ENCODE measurements at regions not wholly inside any gene's neighbourhood (a gene's known extent, or its start where the extent isn't known, plus 50 kb on each side); places are given as distances from the start of the nearest gene placed in this dataset.
"Not testable (repeated sequence)": the region's sequence is repeated elsewhere in the genome, so short reads cannot be mapped to it uniquely, and the experiment has no call there.

DNA sequence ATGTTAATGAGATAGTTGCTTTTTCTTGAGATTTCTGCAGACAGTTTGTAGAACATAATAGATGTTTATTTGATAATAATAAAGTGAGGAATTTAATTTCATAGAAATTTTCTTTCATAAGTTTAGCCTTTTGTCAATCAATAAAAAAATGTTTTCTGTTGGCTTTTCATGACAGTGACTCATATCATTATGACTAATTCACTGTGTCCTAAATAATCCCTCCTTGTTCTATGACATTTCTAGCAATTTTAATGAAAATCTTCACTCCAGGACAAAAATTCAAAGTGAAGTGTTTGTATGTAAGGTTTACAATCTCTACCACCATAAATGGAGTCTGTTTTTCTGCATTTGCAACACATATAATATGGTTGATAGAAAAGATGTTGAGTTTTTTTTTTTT is 109.9 kb downstream of the UTRN start:
- peak in 1 of 2 donors; percentile 51 for DNase-seq (ENCODE audit: low read depth in 2 of 2)

DNA sequence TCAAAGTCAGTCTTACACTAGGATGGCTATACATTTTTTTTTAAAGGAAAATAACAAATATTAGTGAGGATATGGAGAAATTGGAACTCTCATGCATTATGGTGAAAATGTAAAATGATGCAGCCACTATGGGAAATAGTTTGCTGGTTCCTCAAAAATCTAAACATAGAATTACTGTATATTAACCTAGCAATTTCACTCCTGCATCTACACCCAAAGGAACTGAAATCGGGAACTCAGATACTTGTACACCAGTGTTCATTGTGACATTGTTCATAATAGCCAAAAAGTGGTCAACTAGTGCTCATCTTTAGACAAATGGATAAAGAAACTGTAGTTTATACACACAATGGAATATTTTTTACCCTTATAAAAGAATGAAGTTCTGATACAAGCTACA is 110.7 kb downstream of the UTRN start:
- DNase-seq (ENCODE audit: low read depth in 2 of 2) = no peak

DNA sequence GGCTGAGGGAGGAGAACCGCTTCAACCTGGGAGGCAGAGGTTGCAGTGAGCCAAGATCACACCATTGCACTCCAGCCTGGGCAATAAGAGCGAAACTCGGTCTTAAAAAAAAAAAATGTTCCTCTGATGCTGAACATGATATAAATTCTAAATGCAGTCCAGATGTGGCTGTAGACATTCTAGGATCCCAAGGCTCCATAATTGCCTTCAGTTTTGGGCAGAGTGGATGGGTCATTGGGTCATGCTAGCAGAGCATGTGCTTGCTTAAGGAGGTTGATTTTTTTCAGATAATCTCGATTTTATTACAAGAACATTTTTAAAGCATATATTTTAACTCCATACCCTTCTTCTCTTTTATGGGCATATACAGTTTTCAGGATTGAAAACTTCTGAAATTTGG is 112.0 kb downstream of the UTRN start:
- no peak for DNase-seq (ENCODE audit: low read depth in 2 of 2)

DNA sequence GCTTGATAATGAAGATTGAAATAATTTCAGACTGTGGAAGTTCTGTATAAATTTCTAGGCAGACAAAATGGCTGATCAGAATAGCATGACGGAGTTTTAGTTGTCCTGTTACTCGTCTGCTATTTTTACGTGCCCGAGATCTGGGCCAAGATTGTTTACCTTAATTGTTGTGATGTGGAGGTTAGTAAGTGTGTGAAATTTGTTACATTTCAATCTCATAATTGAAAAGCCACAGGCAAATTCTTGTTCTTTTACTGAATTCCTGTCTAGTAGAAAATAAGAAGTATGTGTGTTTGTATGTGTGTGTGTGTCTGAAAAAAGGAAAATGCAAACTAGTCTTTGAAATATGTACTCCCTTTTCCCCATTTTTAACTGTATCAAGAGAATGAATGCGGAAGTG is 115.2 kb downstream of the UTRN start:
- DNase-seq (ENCODE audit: low read depth in 2 of 2) = no peak

DNA sequence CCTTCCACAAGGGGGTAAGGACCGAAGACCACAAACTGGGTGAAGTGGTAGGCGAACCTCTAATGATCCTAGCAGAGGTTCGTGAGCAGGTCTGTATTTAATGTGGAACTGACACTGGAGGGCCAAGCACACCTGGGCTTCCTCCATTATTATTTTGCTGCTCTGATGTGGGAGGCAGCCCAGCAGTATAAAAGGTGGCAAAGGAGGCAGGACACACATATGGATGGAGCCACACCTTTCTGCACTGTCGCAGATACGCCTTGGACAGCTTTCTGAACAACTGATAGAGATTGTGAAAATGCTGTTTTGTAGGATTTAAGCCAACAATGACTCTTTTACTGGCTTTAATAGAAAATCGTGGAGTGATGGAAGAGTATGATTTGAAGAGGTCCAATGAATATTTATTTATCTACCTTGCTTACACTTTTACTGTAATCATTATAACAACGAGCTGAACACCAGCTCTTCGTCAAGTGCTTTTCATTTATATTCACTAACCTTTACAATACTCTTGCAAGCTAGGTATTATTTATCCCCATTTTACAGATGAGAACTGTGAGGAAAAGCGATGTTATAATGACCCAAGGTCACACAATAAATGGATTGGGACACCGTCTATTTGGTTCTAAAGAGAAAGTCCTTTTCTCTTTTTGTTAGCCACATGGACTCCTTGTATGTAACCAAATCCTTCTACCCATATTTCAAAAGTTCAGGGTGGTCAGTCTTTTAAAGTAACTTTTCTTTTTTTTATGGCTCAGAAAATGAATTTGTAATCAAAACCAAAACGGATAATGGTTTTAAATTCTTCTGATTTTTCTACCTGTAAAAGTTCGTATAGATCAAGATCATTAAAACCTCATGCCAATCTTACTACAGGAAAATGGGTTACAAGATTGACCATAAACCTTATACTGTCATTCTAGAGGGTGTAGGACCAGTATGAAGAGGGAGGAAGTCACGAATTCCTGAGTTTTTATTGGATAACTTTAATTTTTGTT is 116.9 kb downstream of the UTRN start:
- no peak for DNase-seq (ENCODE audit: low read depth in 2 of 2)

DNA sequence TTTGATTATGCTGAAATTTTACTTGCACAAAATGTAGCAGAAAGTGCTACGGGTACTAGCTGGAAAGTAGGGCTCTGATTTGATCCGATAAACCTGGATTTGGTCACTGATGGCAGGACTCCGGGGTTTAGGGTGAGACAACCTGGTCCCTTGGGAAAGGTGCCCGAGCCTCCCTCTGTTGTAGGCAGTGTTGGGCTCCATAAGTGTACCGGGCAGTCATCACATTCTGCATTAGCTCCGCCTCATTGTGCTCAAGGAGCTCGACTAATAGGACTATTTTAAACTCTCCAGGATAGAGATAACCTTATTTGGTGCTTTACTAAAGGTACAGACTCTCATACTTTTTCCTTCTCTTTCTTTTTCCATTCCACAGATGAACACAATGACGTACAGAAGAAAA is 117.6 kb downstream of the UTRN start:
- DNase-seq (ENCODE audit: low read depth in 2 of 2) = no peak

DNA sequence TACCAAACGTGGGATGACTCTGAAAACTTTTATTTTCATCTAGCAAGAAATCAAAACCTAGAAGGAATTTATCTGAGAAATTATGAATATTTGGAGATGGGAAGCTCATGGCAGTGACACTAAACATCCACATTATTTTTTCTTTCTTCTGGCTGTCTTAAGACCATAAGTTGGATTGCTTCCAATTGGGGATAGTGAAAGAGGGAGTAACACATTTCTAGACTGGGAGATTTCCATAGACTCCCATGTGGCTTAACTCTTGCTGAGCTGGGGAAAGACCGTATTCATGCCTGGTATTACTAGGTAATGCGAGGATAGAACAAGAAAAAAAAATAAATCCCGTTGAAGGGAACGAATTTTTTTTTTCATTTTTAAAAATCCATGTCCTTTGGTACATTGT is 120.0 kb downstream of the UTRN start:
- peak in 1 of 2 donors; percentile 29 for DNase-seq (ENCODE audit: low read depth in 2 of 2)

DNA sequence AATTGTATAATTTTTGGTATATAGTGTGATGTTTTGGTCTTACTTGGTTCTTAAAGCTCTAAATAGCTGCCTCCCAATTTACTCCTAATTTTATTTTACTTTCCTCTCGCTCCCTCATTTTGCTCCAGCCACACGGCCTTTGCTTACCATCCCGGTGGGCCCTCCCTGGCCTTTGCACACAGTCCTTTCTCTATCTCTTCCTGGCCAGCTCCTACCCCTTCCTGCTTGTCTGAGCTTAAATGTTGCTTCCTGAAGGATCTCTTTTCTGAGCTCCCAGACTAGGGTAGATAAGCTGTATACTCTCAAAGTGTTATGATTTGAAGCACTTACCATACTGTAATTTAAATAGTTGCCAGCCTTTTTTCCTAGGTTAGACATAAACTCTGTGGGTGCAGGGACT is 121.7 kb downstream of the UTRN start:
- peak; percentile 53 to 54 for DNase-seq (ENCODE audit: low read depth in 2 of 2)

DNA sequence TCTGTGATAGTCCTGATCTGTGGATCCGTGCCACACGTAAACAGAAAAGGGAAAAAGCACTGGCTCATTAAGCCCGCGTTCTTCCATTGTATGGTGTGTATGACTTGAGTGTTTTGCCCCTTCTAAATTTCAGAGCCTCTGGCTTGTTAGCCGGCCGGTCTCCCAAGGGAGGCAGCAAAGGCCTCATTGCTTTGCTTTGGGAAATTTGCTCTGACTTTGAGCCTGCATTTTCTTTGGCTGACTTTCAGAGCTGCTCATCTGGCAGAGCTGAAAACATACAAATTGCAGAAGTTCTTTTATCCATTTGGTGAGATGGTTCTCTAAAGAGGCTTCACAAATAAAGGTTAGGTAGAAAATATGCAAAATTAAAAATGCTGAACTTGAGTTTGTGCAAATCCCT is 123.0 kb downstream of the UTRN start:
- peak in 1 of 2 donors; percentile 31 for DNase-seq (ENCODE audit: low read depth in 2 of 2)

DNA sequence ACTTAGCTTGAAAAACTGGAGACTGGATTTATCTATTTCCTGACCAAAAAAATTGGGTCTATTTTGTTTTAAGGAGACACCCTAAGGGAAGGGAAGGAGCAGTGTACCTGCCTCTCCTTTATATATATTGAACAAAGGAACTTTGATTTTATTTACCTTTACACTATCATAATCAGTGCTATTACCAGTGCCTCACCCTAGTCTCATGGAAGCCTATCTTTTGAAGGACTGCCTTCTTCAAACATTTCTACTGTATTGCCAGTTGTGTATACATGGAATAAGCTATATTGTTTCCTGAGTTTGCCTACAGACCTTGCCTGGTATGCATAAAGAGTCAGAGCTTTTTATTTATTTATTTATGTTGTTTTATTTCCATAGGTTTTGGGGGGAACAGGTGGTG is 124.9 kb downstream of the UTRN start:
- no peak for DNase-seq (ENCODE audit: low read depth in 2 of 2)

DNA sequence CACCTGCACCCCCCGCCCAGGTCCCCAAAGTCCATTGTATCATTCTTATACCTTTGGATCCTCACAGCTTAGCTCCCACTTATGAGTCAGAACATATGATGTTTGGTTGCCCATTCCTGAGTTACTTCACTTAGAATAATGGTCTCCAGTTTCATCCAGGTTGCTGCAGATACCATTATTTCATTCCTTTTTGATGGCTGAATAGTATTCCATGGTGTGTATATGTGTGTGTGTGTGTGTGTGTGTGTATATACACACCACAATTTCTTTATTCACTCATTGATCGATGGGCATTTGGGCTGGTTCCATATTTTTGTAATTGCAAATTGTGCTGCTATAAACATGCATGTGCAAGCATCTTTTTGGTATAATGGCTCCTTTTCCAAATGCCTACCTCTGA is 125.4 kb downstream of the UTRN start:
- not testable (repeated sequence) for DNase-seq (ENCODE audit: low read depth in 2 of 2)

DNA sequence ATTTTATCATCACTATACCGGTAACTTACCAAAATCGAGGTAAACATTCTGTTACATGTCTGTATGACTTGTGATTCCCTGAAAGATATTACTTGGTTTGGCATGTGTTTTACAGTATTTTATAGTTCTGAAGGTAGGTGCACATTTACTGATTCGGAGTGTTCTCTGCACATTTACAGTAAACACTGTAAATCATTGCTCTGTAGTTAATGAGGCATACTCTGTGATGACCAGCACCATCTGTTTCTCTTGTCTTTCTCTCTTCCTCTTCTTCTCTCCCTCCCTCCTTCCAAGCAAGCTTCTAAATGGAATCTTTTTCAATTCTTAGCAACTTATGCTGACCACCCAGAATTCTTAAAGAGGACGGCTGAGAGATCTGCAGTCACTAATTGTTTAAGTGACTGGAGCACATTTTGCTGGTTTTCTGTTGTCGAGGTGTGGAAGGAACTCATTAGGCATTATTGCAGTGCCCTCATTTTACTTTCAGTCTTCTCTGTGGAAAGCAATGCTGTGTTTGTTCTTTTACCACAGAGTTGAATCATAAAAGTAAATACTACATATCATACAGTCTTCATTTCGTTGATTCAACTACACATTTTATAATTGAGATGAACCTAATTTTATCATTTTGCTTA is 126.5 kb downstream of the UTRN start:
- DNase-seq (ENCODE audit: low read depth in 2 of 2) = no peak

DNA sequence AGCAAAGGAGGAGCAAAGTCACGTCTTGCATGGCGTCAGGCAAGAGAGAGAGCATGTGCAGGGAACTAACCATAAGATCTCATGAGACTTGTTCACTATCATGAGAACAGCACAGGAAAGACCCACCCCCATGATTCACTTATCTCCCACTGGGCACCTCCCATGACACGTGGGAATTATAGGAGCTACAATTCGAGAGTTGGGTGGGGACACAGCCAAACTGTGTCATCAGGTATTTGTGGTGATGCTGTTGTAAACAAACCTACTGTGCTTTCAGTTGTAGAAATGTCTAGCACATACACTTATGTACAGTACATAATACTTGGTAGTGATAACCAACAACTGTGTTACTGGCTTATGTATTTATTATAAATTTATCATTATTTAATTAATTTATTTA is 128.3 kb downstream of the UTRN start:
- no peak for DNase-seq (ENCODE audit: low read depth in 2 of 2)

DNA sequence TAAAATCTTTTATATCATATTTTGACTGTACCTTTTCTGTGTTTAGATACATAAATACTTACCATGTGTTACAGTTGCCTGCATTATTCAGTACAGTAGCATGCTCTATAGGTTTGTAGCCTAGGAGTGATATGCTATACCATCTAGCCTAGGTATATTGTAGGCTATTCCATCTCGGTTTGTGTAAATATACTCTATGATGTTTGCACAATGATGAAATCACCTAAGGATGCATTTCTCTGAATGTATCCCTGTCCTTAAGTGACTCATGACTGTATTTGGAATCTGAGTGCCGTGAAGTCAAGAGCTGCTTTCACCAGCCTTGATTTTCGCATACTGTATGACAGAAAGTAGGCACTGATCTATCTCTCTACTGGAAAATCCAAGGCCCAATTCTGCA is 129.9 kb downstream of the UTRN start:
- DNase-seq (ENCODE audit: low read depth in 2 of 2) = peak in 1 of 2 donors; percentile 76

DNA sequence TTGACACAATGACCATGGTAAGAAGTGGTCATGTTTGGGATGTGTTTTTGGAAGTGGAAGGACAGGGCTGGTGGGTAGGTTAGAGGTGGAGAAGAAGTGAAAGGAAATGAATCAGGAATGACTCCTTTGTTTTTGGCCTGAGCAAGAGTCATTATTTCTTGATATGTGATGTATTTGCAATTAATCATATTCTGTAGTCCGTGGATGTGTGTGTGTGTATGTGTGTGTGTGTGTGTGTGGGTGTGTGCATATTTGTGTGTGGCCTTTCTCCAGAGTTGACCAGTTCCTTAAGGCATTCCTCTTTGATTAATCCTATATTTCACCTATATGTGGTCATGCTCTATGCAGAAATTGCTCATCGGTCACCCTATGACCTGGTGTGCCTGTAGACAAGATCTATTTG is 130.7 kb downstream of the UTRN start:
- DNase-seq (ENCODE audit: low read depth in 2 of 2) = peak; percentile 49 to 95

DNA sequence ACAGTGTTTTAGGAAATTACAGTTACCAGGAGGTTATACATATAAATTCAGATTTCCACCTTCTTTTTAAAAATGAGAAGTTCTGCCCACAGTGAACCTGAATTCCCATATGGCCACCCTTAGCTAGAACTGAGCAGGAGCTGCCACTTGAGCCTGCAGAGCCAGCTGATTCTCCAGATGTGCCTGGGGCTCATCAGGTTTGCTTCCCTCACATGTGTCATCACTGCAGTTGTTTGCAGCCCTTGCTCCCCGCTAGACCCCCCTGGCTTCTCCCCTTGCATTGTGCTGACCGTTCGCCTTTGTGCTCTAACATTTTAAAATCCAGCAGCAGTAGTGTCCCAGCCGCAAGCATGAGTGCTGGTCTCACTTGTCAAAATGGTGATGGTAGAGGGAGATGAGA is 131.1 kb downstream of the UTRN start:
- no peak for DNase-seq (ENCODE audit: low read depth in 2 of 2)

DNA sequence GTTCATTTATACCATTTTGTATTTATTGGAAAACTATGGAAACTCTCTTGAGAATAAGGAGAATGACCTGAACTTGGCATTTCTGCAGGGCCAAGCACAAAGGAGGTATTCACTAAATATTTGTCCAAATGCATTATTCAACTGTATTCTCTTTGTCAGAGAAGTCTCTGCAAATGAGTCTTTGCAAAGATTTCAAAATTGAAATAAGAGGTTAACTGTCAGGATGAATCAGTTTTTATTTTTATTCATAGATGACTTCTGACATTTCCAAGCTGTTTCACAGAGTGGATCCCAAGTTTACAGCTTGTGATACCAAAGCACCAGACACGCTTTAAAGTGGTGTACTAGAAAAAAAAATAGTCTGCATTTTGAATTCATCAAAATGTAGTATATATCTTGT is 131.6 kb downstream of the UTRN start:
- no peak for DNase-seq (ENCODE audit: low read depth in 2 of 2)

DNA sequence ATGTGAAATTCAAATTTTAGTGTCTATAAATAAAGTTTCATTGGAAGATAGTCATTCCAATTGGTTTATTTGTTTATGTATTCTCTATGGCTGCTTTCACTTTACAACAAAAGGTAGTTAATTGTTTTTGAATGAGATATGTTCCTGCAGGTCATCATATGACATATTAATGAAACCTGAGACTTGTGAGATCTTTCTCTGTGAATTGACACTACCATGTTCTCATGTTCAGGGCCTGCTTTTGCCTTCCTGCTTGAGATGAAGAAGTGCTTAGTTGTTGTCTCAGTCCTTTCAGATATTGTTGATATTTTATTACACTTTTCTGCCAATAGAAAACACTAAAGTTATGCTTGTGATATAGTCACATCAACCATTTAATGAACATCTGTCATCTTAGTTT is 132.5 kb downstream of the UTRN start:
- peak; percentile 47 to 75 for DNase-seq (ENCODE audit: low read depth in 2 of 2)

DNA sequence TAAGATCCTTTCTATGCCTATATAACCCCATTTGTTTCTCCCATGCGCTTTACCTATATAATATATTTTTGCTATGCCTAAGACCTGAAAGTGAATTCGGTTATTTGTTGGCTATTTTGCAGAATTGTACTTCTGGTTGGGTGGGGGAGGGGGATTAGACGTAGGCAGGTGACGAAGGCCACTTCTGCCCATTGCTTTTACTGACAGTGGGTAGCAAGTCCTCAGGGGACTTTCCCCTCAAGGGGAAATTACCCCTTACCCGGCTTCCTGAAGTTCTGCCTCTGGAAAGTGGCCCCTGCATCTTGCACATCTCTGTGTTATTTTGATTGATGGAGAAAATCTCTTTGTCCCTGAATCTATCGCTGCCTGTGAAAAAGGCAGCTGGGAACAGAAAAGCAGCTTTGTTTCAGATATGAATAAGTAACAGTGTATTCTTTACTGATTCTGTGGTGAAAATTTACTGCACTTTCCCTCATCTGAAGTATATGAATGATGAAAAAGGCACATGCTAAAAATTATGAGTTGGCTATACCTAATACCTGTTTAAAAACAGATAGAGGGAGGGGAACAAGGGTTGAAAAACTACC is 133.9 kb downstream of the UTRN start:
- peak in 1 of 2 donors; percentile 45 for DNase-seq (ENCODE audit: low read depth in 2 of 2)

DNA sequence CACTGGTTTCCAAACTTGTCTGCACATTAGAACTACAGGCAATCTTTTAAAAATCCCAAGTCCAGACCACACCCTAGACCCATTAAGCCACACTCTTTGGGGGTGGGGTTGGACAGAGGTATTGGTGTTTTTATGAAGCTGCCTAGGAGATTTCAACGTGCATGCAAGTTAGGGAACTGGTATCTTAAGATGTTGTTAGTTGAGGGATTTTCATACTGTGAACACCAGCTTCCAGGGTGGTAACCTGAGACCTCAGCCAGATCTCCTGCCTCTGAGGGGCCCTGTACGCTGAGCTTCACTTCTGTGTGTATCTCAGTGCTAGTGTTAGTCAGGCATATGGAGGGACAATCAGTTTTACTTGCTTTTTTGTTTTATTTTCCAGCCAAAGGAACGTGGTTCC is 138.0 kb downstream of the UTRN start:
- no peak for DNase-seq (ENCODE audit: low read depth in 2 of 2)

DNA sequence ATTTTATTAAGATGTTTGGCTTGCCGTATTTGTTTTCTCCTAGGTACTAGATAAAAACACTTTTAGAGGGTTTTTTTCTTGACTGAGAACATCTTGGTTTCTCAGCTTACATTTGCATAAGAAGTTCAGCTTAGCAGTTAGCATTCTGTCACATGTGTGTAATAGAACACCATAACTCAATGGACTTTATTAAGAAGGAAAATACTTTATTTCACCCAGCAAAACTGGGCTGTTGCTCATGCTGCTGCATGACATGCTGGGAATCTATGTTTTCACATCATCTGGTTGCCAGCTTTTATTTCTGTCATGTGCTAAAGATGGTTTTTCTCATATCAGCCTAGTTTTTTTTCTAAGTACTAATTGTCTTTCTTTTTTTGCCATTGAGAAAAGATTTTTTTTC is 144.6 kb downstream of the UTRN start:
- no peak for DNase-seq (ENCODE audit: low read depth in 2 of 2)

DNA sequence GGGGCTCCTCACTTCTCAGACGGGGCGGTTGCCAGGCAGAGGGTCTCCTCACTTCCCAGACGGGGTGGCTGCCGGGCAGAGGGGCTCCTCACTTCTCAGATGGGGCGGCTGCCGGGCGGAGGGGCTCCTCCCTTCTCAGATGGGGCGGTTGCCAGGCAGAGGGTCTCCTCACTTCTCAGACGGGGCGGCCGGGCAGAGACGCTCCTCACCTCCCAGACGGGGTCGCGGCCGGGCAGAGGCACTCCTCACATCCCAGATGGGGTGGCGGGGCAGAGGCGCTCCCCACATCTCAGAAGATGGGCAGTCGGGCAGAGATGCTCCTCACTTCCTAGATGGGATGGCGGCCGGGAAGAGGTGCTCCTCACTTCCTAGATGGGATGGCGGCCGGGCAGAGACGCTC is 148.3 kb downstream of the UTRN start:
- not testable (repeated sequence) for DNase-seq (ENCODE audit: low read depth in 2 of 2)
